Kidney tubule cell (primary cell): ENCODE measurements at regions not wholly inside any gene's neighbourhood (a gene's known extent, or its start where the extent isn't known, plus 50 kb on each side); places are given as distances from the start of the nearest gene placed in this dataset.

Source experiments
- DNase-seq: peaks from one replicate; pipeline ENCODE4 v3.0.0-alpha.2; 2018; ENCODE audit warnings: low spot score

DNA sequence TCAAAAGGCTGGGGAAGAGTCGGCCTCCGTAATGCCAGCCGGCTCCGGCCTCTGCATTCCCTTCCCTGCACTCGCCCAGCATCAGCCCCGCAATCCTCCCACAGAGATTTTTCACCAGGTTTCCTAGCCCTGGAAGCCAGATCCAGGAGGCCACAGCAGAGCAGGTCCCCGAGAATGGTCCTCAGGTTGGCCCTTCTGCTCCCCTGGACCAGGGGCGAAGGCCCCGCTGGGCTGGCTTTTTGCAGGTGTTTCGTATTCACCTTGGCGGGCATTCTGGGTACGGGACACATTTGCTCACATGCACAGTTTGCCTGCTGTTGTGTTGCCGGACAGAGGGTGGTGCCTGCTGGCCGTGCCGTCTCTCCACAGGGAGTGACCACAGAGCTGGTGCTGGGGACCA lies 309.5 kb downstream of the NDUFA10 start:
- DNase-seq, result no peak

DNA sequence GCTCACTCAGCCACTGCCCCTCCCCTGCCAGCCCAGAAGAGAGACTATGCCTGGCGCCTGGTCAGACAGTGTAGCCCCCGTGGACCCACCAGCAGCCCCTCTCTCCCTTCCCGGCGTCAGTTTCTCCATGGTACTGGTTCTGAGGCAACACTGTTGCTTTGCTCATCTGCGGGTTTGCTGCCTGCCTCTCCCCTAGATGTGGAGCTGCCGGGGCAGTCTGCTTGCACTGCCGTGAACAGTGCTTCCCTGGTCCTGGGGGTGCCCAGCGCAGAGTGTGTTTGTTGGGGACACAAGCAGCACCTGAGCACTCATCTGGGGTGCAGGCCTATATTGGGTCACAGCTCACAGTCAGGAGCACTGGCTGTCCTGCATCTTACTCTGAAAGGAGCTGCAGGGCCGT lies 309.9 kb downstream of the NDUFA10 start:
- DNase-seq, result no peak

DNA sequence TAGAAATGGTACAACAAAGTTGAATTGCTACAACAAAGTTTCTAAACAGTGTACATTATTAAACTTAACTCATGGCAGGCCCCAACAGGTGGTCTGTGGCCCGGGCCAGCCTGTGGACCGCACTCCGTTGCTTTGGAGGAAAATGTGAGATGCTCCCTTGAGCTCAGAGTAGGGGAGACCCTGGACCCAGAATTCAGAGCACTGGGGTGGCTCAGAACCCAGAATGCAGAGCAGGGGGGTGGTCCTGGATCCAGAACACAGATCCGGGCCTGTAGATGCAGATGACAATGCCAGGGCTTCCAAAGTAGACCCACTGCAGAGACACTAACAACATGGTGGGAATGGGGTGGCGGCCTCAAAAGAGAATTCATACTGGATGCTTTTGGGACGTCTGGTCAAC lies 311.0 kb downstream of the NDUFA10 start:
- no peak for DNase-seq

DNA sequence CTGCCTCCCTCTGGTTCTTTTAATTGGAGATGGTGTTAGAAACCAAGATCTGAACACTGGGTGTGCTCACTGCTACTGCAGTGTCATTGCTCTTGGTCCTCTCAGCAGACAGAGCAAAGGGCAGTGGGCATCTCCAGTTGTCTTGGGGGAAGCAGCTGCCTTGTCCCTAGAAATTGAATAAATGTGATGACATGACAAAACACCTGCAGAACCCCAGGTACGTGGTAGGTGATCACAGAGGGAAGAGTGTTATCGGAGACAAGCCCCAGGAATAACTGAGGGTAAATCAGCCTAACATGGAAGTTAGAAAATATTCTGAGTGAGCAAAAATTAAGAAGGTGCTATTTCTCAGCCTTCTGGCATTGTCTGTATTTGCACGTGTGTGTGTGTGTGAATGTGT lies 311.9 kb upstream of the HDAC4 start:
- DNase-seq, result no peak

DNA sequence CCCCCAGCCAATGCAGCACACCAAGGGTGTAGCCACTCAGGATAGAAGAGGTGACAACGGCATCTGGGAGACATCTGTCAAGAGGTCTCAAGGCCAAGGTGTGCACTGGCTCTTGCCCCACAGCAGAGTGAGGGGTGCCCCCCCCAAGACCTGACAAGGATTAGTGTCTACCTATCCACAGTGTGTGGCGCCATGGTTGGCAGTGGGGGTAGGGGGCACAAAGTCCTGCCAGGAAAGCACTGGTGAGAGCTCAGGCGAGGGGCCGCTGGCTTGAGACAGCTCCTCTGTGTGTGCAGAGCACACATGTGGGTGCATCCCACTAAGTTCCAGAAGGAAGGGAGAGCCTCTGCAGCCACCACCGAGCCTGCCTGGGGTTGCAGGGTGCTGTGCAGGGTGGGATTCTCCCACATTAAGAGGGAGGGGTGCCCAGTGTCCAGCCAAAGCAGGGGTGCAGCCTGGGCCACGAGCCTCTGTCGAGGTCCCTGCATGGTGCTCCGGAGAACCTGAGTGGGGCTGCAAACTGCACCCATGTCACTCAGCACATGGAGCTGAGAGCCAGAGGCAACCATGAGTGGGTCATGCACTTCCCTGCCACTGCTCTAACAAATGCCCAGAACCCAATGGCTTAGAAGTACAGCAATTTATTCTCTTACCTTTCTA lies 311.2 kb upstream of the HDAC4 start:
- DNase-seq, result no peak

DNA sequence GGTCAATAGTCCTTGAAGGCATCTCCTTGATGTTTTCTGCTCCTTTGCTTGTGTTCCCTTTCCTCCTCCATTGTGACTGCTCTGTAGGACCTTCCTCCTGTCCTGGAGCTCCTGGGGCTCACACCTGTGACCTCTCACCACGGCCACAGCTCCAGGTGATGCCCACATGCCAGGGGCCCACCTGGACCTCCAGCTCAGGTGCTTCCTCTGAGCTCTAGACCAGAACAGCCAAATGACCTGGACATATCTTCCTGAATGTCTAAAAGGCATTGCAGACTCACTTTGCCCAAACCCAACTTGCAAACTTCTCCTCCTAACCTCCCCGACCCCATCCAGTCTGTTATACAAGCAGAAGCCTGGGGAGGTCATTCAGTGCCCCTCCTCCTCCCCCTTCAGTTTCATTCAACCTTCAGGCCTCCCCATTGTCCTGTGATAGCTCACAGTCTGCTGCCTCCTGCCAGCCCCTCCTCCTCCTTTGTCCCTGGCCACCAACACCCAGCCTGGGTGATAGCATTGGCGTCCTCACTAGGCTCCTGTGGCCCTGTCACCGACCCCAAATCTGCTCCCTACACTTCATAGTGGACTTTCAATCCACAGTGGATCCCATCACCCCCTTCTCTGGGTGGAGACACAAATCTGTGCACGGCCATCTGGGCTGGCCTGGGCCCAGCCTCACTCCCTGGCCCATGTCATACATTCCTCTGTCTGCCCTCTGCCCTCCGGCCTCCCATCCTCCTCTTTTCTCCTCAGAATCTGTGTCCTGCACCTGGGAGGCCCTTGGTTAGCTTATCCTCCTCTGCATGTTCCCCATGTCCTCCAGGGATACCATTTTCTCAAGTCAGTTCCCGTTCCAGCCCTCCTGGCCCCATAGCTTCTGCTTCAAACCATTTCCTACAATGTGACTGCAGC lies 310.4 kb upstream of the HDAC4 start:
- DNase-seq, result no peak

DNA sequence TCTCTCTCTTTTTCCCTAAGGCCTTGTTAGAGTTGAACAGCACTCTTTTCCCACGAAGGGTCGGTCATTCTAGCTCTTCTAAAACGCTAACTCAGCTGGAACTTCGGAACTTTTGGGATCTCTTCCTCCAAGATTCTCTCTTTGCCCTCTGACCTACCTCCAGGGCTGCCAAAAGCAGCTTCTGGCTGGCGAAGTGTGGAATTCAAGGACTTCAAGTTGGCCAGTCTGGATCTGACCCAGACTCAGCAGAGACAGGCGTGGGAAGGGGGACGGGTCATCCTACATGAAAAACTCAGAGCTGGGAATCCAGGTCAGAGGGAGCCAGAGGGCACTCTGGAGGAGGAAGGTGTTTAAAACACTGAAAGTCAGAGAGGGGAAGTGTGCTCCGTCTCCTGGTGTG lies 305.5 kb upstream of the HDAC4 start:
- no peak for DNase-seq

DNA sequence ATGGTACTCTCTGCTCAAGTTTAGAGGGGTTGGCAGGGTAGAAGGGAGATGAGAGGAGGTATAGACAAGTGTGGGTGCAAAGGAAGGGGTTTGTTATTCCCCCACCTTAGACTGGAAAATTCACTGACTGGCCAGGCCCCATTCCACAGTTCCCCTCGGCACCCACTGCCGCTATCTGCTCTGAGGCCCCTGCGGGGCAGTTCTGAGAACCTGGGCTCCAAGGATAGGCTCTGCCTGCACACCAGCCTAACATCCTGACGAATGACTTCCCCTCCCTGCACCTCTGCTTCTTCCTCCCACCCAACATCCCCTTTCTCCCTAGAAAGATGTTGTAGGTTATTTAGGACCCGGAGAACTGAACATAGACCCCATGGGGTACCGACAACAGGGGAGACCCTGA lies 303.9 kb upstream of the HDAC4 start:
- no peak for DNase-seq

DNA sequence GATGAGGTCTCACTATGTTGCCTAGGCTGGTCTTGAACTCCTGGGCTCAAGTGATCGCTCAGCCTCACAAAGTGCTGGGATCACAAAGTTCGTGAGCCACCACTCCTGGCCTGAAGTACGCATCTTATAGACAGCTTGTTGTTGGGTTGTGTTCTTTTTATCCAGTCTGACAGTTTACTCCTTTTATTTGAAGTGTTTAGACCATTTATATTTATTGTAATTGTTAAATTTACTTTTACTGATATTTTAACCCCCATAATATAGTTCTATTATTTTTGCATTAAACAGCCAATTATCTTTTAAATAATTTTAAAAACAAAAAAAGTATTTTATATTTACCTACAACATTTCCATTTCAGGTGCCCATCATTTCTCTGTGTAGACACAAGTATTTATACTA lies 303.0 kb upstream of the HDAC4 start:
- no peak for DNase-seq

DNA sequence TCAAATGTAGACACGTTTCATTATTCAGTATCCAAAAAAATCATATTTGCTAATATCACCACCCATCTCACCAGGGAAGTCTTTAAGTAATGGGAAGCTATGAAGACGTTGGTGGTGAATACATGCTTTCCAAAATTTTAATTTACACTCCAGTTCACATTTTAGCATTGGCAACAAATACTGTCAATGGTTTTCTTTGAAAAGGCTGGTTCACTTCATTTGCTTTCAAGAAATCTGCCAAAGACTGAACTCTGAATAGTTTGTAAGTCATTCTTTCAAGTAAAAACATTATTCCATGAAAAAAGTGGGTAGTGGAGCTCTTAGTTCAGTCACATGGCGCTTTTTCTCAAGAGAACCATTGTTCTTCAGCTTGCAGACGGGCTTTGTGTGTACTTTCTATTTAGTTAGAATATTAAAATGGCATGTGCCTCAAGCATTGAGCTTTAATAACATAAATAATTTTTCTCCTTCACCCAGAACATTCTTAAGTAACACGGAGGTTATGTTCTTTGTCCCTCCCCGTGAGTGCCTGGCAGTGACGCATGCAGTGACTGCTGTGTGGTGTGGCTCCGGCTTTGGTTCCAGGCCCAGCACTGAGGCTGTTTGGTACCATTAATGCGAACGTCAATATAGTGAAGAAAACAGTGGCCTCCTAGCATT lies 300.0 kb upstream of the HDAC4 start:
- DNase-seq, result no peak

DNA sequence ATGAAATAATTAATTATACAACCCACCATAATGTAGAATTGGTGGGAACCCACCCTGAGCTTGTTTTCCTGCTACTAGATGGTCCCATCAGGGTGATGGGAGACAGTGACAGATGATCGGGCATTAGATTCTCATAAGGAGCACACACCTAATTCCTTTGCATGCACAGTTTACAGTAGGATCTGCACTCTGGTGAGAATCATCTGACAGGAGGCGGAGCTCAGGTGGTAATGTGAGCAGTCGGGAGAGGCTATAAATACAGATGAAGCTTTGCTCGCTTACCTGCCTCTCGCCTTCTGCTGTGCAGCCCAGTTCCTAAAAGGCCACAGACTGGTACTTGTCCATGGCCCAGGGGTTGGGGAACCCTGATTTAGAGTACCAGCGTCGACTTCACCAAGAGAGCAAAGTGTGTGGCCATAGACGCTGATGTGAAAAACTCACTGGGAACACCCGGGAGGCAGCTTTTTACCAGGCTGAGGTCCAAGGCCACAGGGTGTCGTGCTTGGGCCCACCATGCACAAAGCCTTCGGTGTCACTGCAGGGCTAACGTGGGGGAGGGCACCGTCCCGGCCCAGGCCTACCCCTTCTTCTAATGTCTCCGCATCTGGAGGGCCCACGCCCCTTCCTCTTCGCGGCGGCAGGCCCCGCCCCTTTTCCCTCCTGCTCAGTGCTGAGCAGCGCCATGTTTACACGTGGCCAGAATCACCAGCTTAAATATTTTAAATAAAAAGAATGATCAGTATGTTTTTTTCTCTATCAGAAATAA lies 296.8 kb upstream of the HDAC4 start:
- no peak for DNase-seq

DNA sequence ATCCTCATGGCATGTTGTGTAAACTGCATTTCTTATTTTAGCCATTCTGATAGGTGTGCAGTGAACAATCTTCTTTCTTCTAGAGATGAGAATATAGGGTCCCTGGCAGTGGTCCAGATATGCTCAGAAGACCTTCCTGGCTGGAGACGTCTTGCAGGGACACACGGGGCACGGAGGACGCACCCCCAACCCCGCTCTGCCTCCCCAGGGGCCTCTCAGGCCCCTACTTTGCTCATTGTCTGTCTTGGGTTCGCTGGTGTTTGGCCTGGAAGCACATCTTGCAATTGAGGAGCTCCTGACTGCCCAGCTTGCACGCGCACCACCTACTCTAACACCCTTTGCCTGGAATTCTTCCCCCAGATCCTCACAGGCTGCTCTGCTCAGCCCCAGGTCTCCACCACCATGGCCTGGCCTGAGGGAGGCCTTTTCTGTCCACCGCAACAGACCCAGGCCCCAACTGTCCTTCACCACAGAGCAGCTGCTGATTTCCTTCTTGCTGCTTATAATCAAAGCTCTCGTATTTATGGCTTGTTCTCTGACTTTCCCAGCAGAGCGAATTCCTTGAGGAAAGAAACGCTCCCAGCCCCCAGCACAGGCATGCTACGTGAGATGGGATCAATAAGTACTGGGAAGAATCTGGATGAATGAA lies 295.9 kb upstream of the HDAC4 start:
- no peak for DNase-seq

DNA sequence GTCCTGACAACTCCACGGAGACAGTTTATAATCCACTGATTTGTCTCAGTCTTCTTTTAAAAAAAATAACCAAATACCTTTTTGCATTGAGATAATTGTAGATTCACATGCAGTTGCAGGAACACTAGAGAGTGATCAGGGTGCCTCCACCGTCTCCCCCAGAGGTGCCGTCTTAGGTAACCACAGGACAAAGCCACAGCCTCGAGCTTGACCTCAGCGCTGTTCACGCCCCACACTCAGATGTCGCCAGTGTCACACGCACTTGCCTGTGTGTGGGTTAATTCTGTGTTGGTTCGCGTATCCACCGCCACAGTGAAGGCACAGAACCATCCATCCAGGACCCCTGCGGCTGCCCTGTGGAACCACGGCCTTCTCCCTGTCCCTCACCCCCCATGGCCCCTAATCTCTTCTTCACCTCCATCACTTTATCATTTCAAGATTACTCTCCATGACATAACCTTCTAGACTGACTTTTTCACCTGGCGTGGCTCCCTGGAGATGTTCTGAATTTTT lies 295.0 kb upstream of the HDAC4 start:
- DNase-seq, result no peak

DNA sequence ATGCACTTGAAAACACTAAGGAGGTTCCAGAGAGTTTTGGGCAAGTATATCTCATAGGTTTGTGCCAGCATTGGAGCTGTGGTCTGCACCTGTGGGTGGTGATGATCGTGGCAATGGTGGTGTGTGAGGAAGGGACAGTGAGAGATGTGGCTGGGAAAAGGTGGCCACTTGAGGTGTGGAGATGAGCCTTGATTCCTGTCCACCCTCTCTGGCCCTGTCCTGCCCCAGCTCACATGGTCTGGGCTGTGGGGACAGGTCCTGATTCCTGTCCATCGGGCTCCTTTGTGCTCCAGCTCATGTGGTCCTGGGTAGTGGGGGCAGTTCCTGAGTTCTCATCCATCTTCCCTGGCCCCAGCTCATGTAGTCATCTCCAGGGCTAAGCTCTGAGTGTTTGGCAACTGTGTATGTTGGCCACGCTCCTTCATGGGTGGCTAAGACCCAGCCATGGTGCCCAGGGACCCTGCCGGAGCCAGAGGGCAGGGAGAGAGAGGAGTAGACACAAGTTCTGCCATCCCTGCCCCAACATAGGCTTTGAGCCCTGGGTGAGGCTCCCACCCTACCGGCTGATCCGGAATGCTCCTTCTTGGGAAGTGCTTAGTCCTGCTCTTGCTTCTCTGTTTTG lies 294.4 kb upstream of the HDAC4 start:
- DNase-seq, result no peak

DNA sequence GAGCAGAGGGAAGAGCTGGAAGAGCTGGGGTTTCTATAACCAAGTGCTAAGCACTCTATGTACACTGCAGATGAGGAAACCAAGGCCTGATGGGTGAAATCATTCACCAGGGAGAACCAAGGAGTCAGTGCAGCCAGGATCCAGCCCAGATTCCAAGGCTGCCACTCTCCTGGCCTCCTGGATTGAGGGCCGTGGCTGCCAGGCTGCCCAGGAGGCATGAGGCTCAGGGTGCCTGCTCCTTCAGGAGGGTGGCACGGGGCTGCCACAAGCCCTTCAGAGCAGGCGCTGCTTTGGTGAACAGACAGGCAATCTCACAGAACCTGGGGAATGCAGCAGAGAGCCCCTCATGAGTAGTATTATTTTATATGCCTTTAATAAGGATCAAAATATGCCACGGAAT lies 293.7 kb upstream of the HDAC4 start:
- DNase-seq, result no peak

DNA sequence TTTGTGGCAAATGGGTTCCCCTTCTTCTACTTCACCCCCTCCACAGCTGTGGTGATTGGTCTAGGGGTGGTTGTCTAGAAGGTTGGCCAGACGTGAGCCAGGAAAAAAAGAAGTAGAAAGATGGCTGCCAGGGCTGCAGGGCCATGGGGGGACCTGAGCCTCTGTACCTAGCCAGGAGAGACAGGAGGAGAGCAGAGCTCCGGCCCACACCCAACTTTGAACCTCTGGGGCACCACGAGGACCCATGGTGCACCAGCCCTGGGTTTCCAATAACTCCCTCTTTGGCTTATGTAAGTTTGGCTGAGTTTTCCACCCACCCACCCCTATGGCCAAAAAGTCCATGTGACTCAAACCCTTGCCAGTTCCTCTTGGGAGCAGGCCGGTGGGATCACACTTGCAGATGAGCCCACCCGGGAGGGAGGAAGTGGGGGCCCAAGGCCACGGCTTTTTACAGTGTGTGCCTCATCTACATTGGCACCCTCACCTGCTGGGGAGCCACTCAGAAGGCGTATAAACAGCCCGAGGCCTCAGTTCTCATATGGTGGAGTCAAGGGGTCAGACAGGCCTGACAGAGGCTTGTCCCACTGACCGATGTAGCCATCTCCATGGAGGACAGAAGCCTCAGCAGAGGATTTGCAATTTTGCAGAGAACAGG lies 293.1 kb upstream of the HDAC4 start:
- DNase-seq, result no peak

DNA sequence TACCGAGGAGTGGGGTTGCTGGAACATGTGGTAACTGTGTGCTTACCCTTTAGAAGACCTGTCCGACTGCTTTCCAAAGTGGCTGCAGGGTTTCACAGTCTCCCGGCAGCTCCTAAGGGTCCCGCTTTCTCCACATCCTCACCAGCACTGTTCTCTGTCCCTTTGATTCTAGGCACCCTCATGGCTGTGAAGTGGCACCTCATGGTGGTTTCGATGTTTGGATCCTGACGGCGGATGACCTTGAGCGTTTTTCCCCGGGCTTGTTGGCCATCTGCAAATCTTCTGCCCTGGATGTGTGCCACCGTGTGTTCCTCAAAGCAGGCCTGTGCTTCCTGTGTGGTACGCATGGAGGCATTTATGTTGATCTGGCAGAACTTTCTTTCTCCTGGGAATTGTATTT lies 292.5 kb upstream of the HDAC4 start:
- DNase-seq, result no peak

DNA sequence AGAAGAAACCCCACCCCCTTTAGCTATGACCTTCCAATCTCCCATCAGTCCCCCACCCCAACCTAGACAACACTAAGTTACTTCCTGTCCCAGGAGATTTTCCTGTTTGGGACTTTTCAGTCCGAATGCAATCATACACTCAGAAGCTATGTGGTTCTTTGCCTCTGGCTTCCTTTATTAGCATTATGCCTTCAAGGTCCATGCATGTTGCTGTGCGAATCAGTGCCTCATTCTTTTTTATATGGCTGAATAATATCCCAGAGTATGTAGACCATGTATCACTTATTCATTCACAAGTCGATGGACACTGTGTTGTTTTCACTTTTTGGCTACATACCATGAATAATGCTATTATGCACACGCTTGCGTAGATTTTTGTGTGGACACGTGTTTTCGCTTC lies 292.1 kb upstream of the HDAC4 start:
- no peak for DNase-seq

DNA sequence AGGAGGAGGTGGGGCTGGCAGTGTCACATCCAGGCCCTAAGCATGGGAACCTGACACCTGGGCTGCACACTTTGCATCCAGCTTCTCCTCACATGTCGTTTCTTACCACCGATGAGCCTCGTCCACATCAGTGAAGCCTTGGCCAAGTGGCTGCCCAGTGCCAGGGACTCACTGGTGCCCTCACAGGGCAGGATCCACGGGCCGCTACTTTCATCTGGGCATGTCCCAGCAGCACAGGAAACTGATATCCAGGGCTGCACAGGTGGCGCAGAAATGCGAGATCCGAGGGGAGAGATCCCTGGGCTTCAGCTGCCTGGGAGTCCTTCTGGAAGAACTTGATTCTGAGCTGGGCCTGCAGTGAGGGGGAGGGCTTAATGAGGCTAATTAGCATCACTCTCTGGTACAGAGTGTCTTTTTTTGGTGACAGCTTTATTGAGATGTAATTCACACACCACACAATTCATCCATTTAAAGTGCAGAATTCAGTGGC lies 291.6 kb upstream of the HDAC4 start:
- no peak for DNase-seq

DNA sequence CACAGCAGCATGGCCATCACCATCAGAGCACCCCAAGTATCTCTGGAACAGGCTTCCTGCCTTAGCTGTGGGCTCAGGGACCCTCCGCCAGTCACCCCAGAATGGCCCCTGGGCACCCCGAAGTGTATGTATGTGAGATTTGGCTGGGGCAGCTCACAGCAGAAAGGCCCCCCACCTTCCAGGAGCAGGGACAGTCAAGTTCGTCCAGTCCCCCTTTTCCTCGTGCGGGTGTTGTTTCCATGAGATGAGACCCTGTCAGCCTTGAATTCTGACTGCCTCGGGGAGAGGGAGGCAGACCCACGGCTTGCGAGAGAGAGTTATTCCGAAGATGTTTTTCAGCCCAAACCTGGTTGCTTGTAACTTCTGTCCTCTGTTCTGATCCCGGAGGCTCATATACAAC lies 290.9 kb upstream of the HDAC4 start:
- no peak for DNase-seq
